ENCODE measurements at regions not wholly inside any gene's neighbourhood (a gene's known extent, or its start where the extent isn't known, plus 50 kb on each side); places are given as distances from the start of the nearest gene placed in this dataset.

GRCh38 chr1:201718346-201719202 is 110.4 kb upstream of the IPO9 start:
- no peak overlapping the region for H3K27ac Mint-ChIP-seq
- CTCF ChIA-PET, result interaction anchor here (0.6 to 1.5 kb wide), 3 partner anchors 14 to 159 kb away, joined by 3 to 4 read pairs (median 4); no protein-coding TSS in a partner anchor

GRCh38 chr1:201719812-201720521 is 109.0 kb upstream of the IPO9 start:
- Mint-ChIP-seq H3K9me3 (ENCODE audit: low read depth) (no peaks in the 10 kb centered on the region), H3K27ac (no peak overlapping the region), H3K27me3 (peaks cover 15% of the 10 kb centered on the region), H3K4me1 (peaks cover 7% of the 10 kb centered on the region), H3K4me3 (no peak overlapping the region), H3K36me3 (no peaks in the 10 kb centered on the region)
- CTCF ChIA-PET, result interaction anchor here (0.8 kb wide), 1 partner anchor 75 kb away, joined by 3 read pairs; no protein-coding TSS in a partner anchor
- DNase-seq (no peak), ATAC-seq (no peak)

More at GRCh38 chr1:201718346-201719202, 110.4 kb upstream of the IPO9 start:
- Mint-ChIP-seq H3K4me3 (no peak overlapping the region), H3K4me1 (peaks cover 7% of the 10 kb centered on the region), H3K9me3 (ENCODE audit: low read depth) (no peaks in the 10 kb centered on the region), H3K36me3 (no peaks in the 10 kb centered on the region), H3K27me3 (peaks cover 10% of the 10 kb centered on the region)
- ATAC-seq (no peak), DNase-seq (no peak)

GRCh38 chr1:201720522-201720844 is 108.5 kb upstream of the IPO9 start:
- no peak for DNase-seq
- Mint-ChIP-seq H3K4me3 (no peak overlapping the region), H3K9me3 (ENCODE audit: low read depth) (no peaks in the 10 kb centered on the region), H3K36me3 (no peaks in the 10 kb centered on the region), H3K27me3 (peaks cover 17% of the 10 kb centered on the region), H3K4me1 (peaks cover 7% of the 10 kb centered on the region), H3K27ac (no peak overlapping the region)
- no peak for ATAC-seq
- CTCF ChIA-PET, result interaction anchor here (0.8 kb wide), 1 partner anchor 74 kb away, joined by 3 read pairs; no protein-coding TSS in a partner anchor

GRCh38 chr1:201721082-201722049 is 107.6 kb upstream of the IPO9 start:
- no peaks in the 10 kb centered on the region for H3K9me3 Mint-ChIP-seq (ENCODE audit: low read depth)
- ATAC-seq (no peak), DNase-seq (no peak)
- peaks cover 7% of the 10 kb centered on the region for H3K4me1 Mint-ChIP-seq
- no peak overlapping the region for H3K27ac Mint-ChIP-seq
- H3K36me3 Mint-ChIP-seq, result no peaks in the 10 kb centered on the region
- no peak overlapping the region for H3K4me3 Mint-ChIP-seq
- CTCF ChIA-PET, result no interaction called here
- peaks cover 17% of the 10 kb centered on the region for H3K27me3 Mint-ChIP-seq

GRCh38 chr1:201724039-201724765 is 104.8 kb upstream of the IPO9 start:
- Mint-ChIP-seq H3K4me3 (no peak overlapping the region), H3K4me1 (peaks cover 1% of the 10 kb centered on the region), H3K9me3 (ENCODE audit: low read depth) (no peaks in the 10 kb centered on the region), H3K36me3 (no peaks in the 10 kb centered on the region), H3K27ac (no peak overlapping the region), H3K27me3 (peaks cover 28% of the 10 kb centered on the region)
- DNase-seq, result no peak
- no peak for ATAC-seq
- CTCF ChIA-PET, result interaction anchor here (1.3 to 1.4 kb wide), 3 partner anchors 15 to 67 kb away, joined by 3 to 7 read pairs (median 5); no protein-coding TSS in a partner anchor

- H3K4me1 Mint-ChIP-seq, result no peaks in the 10 kb centered on the region
- no peak overlapping the region for H3K27ac Mint-ChIP-seq
- H3K9me3 Mint-ChIP-seq (ENCODE audit: low read depth), result no peaks in the 10 kb centered on the region
- peaks cover 28% of the 10 kb centered on the region for H3K27me3 Mint-ChIP-seq
- H3K4me3 Mint-ChIP-seq, result no peak overlapping the region
- ATAC-seq (no peak), DNase-seq (no peak)
- no peaks in the 10 kb centered on the region for H3K36me3 Mint-ChIP-seq
- CTCF ChIA-PET, result no interaction called here
Observed at GRCh38 chr1:201724766-201725118, 104.2 kb upstream of the IPO9 start.

GRCh38 chr1:201726700-201727099 is 102.3 kb upstream of the IPO9 start:
- Mint-ChIP-seq H3K36me3 (no peaks in the 10 kb centered on the region), H3K27me3 (peaks cover 28% of the 10 kb centered on the region), H3K27ac (no peak overlapping the region), H3K4me3 (no peak overlapping the region), H3K4me1 (no peaks in the 10 kb centered on the region), H3K9me3 (ENCODE audit: low read depth) (no peaks in the 10 kb centered on the region)
- no peak for ATAC-seq
- no peak for DNase-seq
- CTCF ChIA-PET, result interaction anchor here (1.4 to 3.2 kb wide), 2 partner anchors 17 to 66 kb away, joined by 4 to 8 read pairs; no protein-coding TSS in a partner anchor

GRCh38 chr1:201728731-201729130 is 100.2 kb upstream of the IPO9 start:
- no peak overlapping the region for H3K4me3 Mint-ChIP-seq
- no peaks in the 10 kb centered on the region for H3K4me1 Mint-ChIP-seq
- H3K9me3 Mint-ChIP-seq (ENCODE audit: low read depth), result no peaks in the 10 kb centered on the region
- no peaks in the 10 kb centered on the region for H3K36me3 Mint-ChIP-seq
- no peak overlapping the region for H3K27ac Mint-ChIP-seq
- CTCF ChIA-PET, result interaction anchor here (1.9 to 3.2 kb wide), 2 partner anchors 11 to 19 kb away, joined by 5 to 8 read pairs; no protein-coding TSS in a partner anchor
- H3K27me3 Mint-ChIP-seq, result peaks cover 21% of the 10 kb centered on the region
- ATAC-seq (no peak), DNase-seq (no peak)

- Mint-ChIP-seq H3K36me3 (no peaks in the 10 kb centered on the region), H3K9me3 (ENCODE audit: low read depth) (no peaks in the 10 kb centered on the region), H3K27ac (no peak overlapping the region), H3K27me3 (peaks cover 16% of the 10 kb centered on the region), H3K4me1 (no peaks in the 10 kb centered on the region), H3K4me3 (no peak overlapping the region)
- ATAC-seq (no peak), DNase-seq (no peak)
- CTCF ChIA-PET, result interaction anchor here (1.3 to 1.9 kb wide), 2 partner anchors 10 to 18 kb away, joined by 3 to 5 read pairs; no protein-coding TSS in a partner anchor
Observed at GRCh38 chr1:201729973-201730608, 98.9 kb upstream of the IPO9 start.

- CTCF ChIA-PET, result interaction anchor here (1.3 kb wide), 1 partner anchor 18 kb away, joined by 3 read pairs; no protein-coding TSS in a partner anchor
- H3K9me3 Mint-ChIP-seq (ENCODE audit: low read depth), result no peaks in the 10 kb centered on the region
- DNase-seq (no peak), ATAC-seq (no peak)
- H3K27me3 Mint-ChIP-seq, result peaks cover 15% of the 10 kb centered on the region
- no peak overlapping the region for H3K27ac Mint-ChIP-seq
- no peak overlapping the region for H3K4me3 Mint-ChIP-seq
- no peaks in the 10 kb centered on the region for H3K4me1 Mint-ChIP-seq
- H3K36me3 Mint-ChIP-seq, result no peaks in the 10 kb centered on the region
Observed at GRCh38 chr1:201730611-201731010, 98.3 kb upstream of the IPO9 start.

GRCh38 chr1:201731142-201731541 is 97.8 kb upstream of the IPO9 start:
- Mint-ChIP-seq H3K4me1 (no peaks in the 10 kb centered on the region), H3K27me3 (peaks cover 15% of the 10 kb centered on the region), H3K27ac (no peak overlapping the region), H3K4me3 (no peak overlapping the region), H3K36me3 (no peaks in the 10 kb centered on the region), H3K9me3 (ENCODE audit: low read depth) (no peaks in the 10 kb centered on the region)
- DNase-seq (no peak), ATAC-seq (no peak)
- CTCF ChIA-PET, result interaction anchor here (1.3 kb wide), 1 partner anchor 19 kb away, joined by 3 read pairs; no protein-coding TSS in a partner anchor

- no peak overlapping the region for H3K4me3 Mint-ChIP-seq
- H3K27ac Mint-ChIP-seq, result no peak overlapping the region
- DNase-seq (no peak), ATAC-seq (no peak)
- H3K27me3 Mint-ChIP-seq, result peaks cover 15% of the 10 kb centered on the region
- no peaks in the 10 kb centered on the region for H3K36me3 Mint-ChIP-seq
- no peaks in the 10 kb centered on the region for H3K4me1 Mint-ChIP-seq
- no peaks in the 10 kb centered on the region for H3K9me3 Mint-ChIP-seq (ENCODE audit: low read depth)
- CTCF ChIA-PET, result no interaction called here
Observed at GRCh38 chr1:201731592-201731991, 97.4 kb upstream of the IPO9 start.

Data from activated CD8-positive, alpha-beta memory T cell treated with anti-CD3 and anti-CD28 coated beads, Interleukin-2, amount 10 ng/mL, durations not matched to agents 7 days and 5 days (primary cell).